Rectal smooth muscle tissue (tissue), 1 donor: ENCODE measurements at regions not wholly inside any gene's neighbourhood (a gene's known extent, or its start where the extent isn't known, plus 50 kb on each side); places are given as distances from the start of the nearest gene placed in this dataset.
"Not testable (repeated sequence)": the region's sequence is repeated elsewhere in the genome, so short reads cannot be mapped to it uniquely, and the experiment has no call there.

ENCODE experiments used
- H3K27ac ChIP-seq: one replicate; pipeline ENCODE4 v1.7.0; 2013; ENCODE audit warnings: low read depth, low read length, inconsistent platforms
- H3K27me3 ChIP-seq: one replicate; pipeline ENCODE4 v1.7.0; 2013; ENCODE audit warnings: low read length; ENCODE audit not compliant: control insufficient read depth, insufficient read depth
- H3K36me3 ChIP-seq: one replicate; pipeline ENCODE4 v1.7.0; 2013; ENCODE audit warnings: low read length; ENCODE audit not compliant: control insufficient read depth, insufficient read depth
- H3K4me1 ChIP-seq: one replicate; pipeline ENCODE4 v1.7.0; 2013; ENCODE audit warnings: low read length; ENCODE audit not compliant: control insufficient read depth, insufficient read depth
- H3K4me3 ChIP-seq: one replicate; pipeline ENCODE4 v1.7.0; 2013; ENCODE audit warnings: low read length
- H3K9ac ChIP-seq: one replicate; pipeline ENCODE4 v1.7.0; 2013; ENCODE audit warnings: low read length

GRCh38 chr9:19649336-19650041 is 139.3 kb downstream of the SLC24A2 start:
- no peak overlapping the region for H3K9ac ChIP-seq
- no peak overlapping the region for H3K27ac ChIP-seq
- no peaks in the 10 kb centered on the region for H3K27me3 ChIP-seq
- H3K4me1 ChIP-seq: no peaks in the 10 kb centered on the region
- H3K4me3 ChIP-seq: no peak overlapping the region
- no peaks in the 10 kb centered on the region for H3K36me3 ChIP-seq

- H3K27ac ChIP-seq: no peak overlapping the region
- no peak overlapping the region for H3K4me3 ChIP-seq
- no peaks in the 10 kb centered on the region for H3K4me1 ChIP-seq
- no peak overlapping the region for H3K9ac ChIP-seq
- no peaks in the 10 kb centered on the region for H3K27me3 ChIP-seq
- no peaks in the 10 kb centered on the region for H3K36me3 ChIP-seq
These were observed 140.2 kb downstream of the SLC24A2 start for GRCh38 chr9:19648672-19649071.

- H3K27me3 ChIP-seq: no peaks in the 10 kb centered on the region
- no peak overlapping the region for H3K27ac ChIP-seq
- no peaks in the 10 kb centered on the region for H3K4me1 ChIP-seq
These were observed 145.0 kb downstream of the SLC24A2 start for GRCh38 chr9:19643875-19644274.

DNA sequence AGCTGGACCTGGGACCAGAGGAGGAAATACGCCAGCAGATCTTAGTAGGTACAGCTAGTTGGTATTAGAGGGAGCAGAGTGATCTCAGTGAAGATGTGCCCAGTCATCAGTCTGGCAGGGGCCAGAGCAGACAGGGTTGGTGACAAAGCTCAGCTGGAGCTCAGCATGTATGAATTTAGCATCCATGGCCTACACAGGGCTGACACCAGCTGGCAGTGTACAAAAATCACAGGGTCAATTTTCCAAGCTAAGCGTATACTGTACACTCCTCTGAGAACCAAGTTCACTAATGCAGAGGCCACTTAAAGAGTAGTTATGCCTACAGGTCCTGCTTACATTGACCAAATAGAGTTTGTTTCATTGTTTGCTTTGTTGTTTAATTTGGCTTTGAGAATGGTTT is 146.6 kb downstream of the SLC24A2 start:
- H3K9ac ChIP-seq: no peak overlapping the region
- no peaks in the 10 kb centered on the region for H3K36me3 ChIP-seq
- H3K27me3 ChIP-seq: no peaks in the 10 kb centered on the region
- H3K4me3 ChIP-seq: no peak overlapping the region
- no peak overlapping the region for H3K27ac ChIP-seq
- H3K4me1 ChIP-seq: no peaks in the 10 kb centered on the region

More at GRCh38 chr9:19643875-19644274, 145.0 kb downstream of the SLC24A2 start:
- Histone ChIP-seq H3K36me3 (no peaks in the 10 kb centered on the region), H3K9ac (no peak overlapping the region), H3K4me3 (no peak overlapping the region)

GRCh38 chr9:19641046-19641445 is 147.8 kb downstream of the SLC24A2 start:
- H3K36me3 ChIP-seq: no peaks in the 10 kb centered on the region
- H3K4me1 ChIP-seq: no peaks in the 10 kb centered on the region
- no peak overlapping the region for H3K27ac ChIP-seq
- no peaks in the 10 kb centered on the region for H3K27me3 ChIP-seq
- H3K9ac ChIP-seq: no peak overlapping the region
- H3K4me3 ChIP-seq: no peak overlapping the region

DNA sequence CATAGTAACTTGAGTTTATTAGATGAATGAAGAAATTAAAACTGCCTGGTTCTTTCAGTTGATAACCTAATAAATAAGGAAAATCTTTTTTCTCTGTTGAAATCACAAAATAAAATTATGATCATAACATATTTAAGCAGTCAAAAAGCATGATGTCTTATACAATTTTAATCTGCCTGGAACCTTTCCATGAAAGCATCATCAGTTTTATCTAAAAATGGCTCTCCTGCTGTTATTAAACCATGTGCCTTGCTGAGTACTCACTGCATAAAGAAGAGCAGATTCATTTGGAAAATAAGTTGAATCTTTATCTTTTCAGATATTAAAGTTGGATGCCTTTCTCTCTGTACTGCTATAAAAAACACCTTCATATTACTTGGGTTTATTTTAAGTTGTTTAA is 148.8 kb downstream of the SLC24A2 start:
- no peak overlapping the region for H3K27ac ChIP-seq
- H3K36me3 ChIP-seq: no peaks in the 10 kb centered on the region
- H3K27me3 ChIP-seq: no peaks in the 10 kb centered on the region
- no peak overlapping the region for H3K4me3 ChIP-seq
- no peak overlapping the region for H3K9ac ChIP-seq
- no peaks in the 10 kb centered on the region for H3K4me1 ChIP-seq

- H3K4me3 ChIP-seq: no peak overlapping the region
- no peaks in the 10 kb centered on the region for H3K36me3 ChIP-seq
- H3K27ac ChIP-seq: no peak overlapping the region
These were observed 151.8 kb downstream of the SLC24A2 start for GRCh38 chr9:19637084-19637483.

GRCh38 chr9:19634881-19635280 is 154.0 kb downstream of the SLC24A2 start:
- H3K36me3 ChIP-seq: no peaks in the 10 kb centered on the region
- no peak overlapping the region for H3K9ac ChIP-seq
- H3K4me1 ChIP-seq: no peaks in the 10 kb centered on the region
- no peaks in the 10 kb centered on the region for H3K27me3 ChIP-seq
- no peak overlapping the region for H3K4me3 ChIP-seq
- no peak overlapping the region for H3K27ac ChIP-seq

More at GRCh38 chr9:19637084-19637483, 151.8 kb downstream of the SLC24A2 start:
- H3K27me3 ChIP-seq: no peaks in the 10 kb centered on the region
- no peaks in the 10 kb centered on the region for H3K4me1 ChIP-seq
- H3K9ac ChIP-seq: no peak overlapping the region

GRCh38 chr9:19631181-19631580 is 157.7 kb downstream of the SLC24A2 start:
- no peaks in the 10 kb centered on the region for H3K36me3 ChIP-seq
- no peaks in the 10 kb centered on the region for H3K27me3 ChIP-seq
- no peaks in the 10 kb centered on the region for H3K4me1 ChIP-seq
- H3K4me3 ChIP-seq: no peak overlapping the region
- no peak overlapping the region for H3K27ac ChIP-seq
- H3K9ac ChIP-seq: no peak overlapping the region

DNA sequence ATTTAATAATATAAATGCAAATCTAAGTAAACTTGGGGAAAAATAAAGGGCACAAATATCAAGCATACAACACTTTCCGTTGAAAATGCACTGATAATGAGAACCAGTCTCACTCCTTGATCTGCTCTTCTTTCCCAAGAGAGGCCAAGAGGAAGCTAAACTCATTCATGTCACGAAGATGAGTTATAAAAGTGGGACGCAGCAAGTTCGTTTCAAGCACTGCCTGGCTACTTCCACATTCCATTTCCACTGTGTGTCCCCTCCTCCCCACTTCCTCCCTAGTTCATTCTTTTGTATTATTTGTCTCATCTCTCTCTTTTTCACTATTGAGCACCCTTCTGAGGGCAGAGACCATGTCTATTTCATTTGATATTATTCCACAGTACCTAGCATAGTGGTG is 158.1 kb downstream of the SLC24A2 start:
- no peak overlapping the region for H3K4me3 ChIP-seq
- no peak overlapping the region for H3K9ac ChIP-seq
- H3K27me3 ChIP-seq: no peaks in the 10 kb centered on the region
- H3K4me1 ChIP-seq: no peaks in the 10 kb centered on the region
- no peaks in the 10 kb centered on the region for H3K36me3 ChIP-seq
- no peak overlapping the region for H3K27ac ChIP-seq

GRCh38 chr9:19629488-19629887 is 159.3 kb downstream of the SLC24A2 start:
- Histone ChIP-seq H3K4me1 (no peaks in the 10 kb centered on the region), H3K27ac (no peak overlapping the region), H3K36me3 (no peaks in the 10 kb centered on the region), H3K9ac (no peak overlapping the region), H3K4me3 (no peak overlapping the region), H3K27me3 (no peaks in the 10 kb centered on the region)

DNA sequence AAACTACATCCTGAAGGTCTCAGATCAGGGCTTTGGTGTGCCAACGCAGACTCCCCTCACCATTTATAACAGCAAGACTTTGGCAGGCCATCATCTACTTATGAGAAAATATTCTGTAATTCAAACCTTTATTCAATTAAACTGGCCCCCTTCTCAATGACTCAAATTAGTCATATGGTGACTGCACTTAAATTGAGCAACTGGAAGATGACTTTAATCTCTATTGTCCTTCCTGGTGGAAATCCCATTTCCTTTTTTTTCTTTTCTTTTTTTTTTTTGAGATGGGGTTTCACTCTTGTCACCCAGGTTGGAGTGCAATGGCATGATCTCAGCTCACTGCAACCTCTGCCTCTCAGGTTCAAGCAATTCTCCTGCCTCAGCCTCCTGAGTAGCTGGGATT is 163.4 kb downstream of the SLC24A2 start:
- not testable (repeated sequence) for H3K27me3 ChIP-seq, H3K36me3 ChIP-seq, H3K9ac ChIP-seq, H3K4me1 ChIP-seq, H3K27ac ChIP-seq, H3K4me3 ChIP-seq

DNA sequence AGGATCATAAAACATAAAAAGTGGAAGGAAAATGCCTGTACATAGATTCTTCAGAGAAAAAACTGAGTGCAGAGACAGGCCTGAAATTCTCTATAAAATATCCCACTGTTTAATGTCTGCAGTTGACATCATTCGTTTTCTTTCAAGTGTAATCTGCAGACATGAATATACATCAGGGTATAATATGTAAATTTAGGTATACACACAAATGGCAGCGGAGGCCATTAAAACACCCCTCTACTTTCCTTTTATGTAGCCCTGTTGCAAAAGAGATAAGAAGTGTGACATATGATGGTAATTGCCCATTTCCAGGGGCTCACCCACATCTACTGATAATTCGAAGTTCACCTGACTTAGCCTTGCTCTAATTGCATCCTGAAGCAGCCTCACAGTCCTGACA is 164.3 kb downstream of the SLC24A2 start:
- Histone ChIP-seq H3K27ac (no peak overlapping the region), H3K4me3 (no peak overlapping the region), H3K27me3 (no peaks in the 10 kb centered on the region), H3K9ac (no peak overlapping the region), H3K36me3 (no peaks in the 10 kb centered on the region), H3K4me1 (no peaks in the 10 kb centered on the region)
